AG04450 (cell line): ENCODE measurements at regions not wholly inside any gene's neighbourhood (a gene's known extent, or its start where the extent isn't known, plus 50 kb on each side); places are given as distances from the start of the nearest gene placed in this dataset.

Experiments used
- CTCF ChIA-PET: fragments of 300-600, 350-600 bp; formaldehyde crosslinking; extraction: SDS; loops from one replicate; lab custom pipeline; 2022; ENCODE audit warnings: antibody characterized with exemption, inconsistent platforms; lab: Charles Lee
- POLR2A ChIA-PET: fragments of 350-600 bp; formaldehyde crosslinking; extraction: SDS; loops from one replicate; lab custom pipeline; 2021; ENCODE audit warnings: antibody characterized with exemption, inconsistent platforms; lab: Yijun Ruan, JAX
- DNase-seq: peaks from one replicate; pipeline ENCODE4 v3.0.0-alpha.2; 2011; ENCODE audit warnings: low read depth, low spot score
- H3K27ac ChIP-seq: one replicate; pipeline ENCODE4 v1.5.1; 2012; ENCODE audit warnings: low read depth, low read length, control low read depth
- H3K27me3 ChIP-seq: one replicate; pipeline ENCODE4 v1.6.0; 2012; ENCODE audit warnings: low read length; ENCODE audit not compliant: control insufficient read depth, insufficient read depth
- H3K4me3 ChIP-seq: 2 replicates; pipeline ENCODE4 v1.5.1; 2011; ENCODE audit warnings: mild to moderate bottlenecking, low read depth, low read length, control low read depth
- H3K9me3 ChIP-seq: 2 replicates; pipeline ENCODE4 v1.5.1; 2012; ENCODE audit warnings: low read length; ENCODE audit not compliant: control insufficient read depth, insufficient read depth
- TF ChIP-seq, protein P1 (sequence below): IDR thresholded peaks from 2 replicates; pipeline ENCODE4 v1.5.1; 2011; ENCODE audit warnings: low read depth, low read length, control low read depth, inconsistent platforms

DNA sequence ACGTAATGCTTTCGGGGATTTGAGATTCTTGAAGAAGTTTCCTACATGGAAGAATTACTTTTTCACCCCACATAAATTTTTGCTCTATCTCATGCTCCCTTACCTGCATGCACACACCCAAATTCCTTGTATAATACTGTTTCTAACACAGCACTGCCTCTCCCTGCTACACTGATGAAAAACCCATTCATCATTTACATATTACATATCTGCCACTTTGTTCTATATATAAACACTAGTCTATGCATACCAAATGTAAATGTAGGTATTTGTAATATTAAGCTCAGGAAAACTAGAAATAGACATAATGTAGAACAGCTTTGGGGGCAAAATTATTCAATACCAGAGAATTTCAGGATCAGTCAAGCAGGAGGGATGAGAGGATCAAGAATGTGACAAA lies 182.6 kb upstream of the SEMA6D start:
- no peaks in the 10 kb centered on the region for H3K9me3 ChIP-seq
- no peaks in the 10 kb centered on the region for H3K27me3 ChIP-seq
- CTCF ChIA-PET: no interaction called here
- TF ChIP-seq, protein P1, sequence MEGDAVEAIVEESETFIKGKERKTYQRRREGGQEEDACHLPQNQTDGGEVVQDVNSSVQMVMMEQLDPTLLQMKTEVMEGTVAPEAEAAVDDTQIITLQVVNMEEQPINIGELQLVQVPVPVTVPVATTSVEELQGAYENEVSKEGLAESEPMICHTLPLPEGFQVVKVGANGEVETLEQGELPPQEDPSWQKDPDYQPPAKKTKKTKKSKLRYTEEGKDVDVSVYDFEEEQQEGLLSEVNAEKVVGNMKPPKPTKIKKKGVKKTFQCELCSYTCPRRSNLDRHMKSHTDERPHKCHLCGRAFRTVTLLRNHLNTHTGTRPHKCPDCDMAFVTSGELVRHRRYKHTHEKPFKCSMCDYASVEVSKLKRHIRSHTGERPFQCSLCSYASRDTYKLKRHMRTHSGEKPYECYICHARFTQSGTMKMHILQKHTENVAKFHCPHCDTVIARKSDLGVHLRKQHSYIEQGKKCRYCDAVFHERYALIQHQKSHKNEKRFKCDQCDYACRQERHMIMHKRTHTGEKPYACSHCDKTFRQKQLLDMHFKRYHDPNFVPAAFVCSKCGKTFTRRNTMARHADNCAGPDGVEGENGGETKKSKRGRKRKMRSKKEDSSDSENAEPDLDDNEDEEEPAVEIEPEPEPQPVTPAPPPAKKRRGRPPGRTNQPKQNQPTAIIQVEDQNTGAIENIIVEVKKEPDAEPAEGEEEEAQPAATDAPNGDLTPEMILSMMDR: no peak
- POLR2A ChIA-PET: no interaction called here
- no peak overlapping the region for H3K27ac ChIP-seq
- H3K4me3 ChIP-seq: no peak overlapping the region
- no peak for DNase-seq

DNA sequence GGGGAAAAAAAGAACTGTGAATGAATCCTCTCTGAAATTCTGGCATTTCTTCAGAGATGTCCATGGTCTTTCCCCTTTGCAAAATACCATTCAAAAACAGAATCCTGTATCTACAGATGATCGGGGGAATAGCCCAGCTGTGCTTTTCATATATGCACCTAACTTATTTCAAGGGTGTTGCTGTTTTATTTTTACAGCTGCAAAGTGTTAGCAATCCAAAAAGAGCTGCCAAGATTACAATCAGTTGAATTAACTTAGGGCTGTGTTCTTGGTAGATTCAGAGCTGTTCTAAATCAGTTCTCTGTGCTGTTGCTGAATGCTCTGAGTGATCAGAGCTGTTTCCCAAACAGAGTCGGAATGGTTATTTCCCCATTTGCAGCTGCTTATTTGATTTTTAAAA lies 175.7 kb upstream of the SEMA6D start:
- no peaks in the 10 kb centered on the region for H3K9me3 ChIP-seq
- no peak for DNase-seq
- no peak overlapping the region for H3K4me3 ChIP-seq
- no peak overlapping the region for H3K27ac ChIP-seq
- TF ChIP-seq, protein P1: no peak
- POLR2A ChIA-PET: no interaction called here
- CTCF ChIA-PET: interaction anchor here (0.6 kb wide), 1 partner anchor 12 kb away, joined by 6 read pairs; no protein-coding TSS in a partner anchor
- H3K27me3 ChIP-seq: no peaks in the 10 kb centered on the region

DNA sequence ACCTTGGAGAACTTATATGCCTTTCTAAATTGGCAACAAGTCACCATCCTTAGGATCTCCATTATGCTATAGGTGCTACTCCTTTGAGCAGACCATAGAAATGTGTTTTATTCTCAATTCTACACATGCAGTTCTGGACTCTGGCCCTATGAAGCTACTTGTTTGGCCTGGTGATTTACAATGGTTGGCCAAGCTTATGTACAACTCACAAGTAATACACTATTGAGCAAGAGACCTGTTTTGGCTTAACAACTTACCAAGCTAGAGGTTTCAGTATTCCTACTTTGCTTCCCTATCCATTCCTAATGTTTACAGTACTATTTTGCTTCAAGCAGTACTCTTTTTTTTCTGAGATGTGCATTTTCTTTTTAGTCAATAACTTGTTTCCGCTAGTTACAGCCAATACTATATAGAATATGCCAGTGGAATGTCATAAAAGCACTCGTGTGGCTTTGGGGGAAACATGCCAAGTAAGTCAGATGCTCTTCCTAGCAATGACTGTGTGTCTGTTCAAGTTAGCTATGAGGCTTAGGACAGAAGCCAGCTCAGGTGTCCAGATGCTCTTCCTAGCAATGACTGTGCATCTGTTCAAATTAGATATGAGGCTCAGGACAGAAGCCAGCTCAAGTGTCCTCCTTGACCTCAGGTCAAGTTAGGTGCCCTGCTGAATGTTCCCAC lies 174.9 kb upstream of the SEMA6D start:
- Histone ChIP-seq H3K27me3 (no peaks in the 10 kb centered on the region), H3K27ac (no peak overlapping the region), H3K9me3 (no peaks in the 10 kb centered on the region), H3K4me3 (no peak overlapping the region)
- ChIA-PET POLR2A (no interaction called here), CTCF (no interaction called here)
- no peak for DNase-seq
- TF ChIP-seq, protein P1: no peak

DNA sequence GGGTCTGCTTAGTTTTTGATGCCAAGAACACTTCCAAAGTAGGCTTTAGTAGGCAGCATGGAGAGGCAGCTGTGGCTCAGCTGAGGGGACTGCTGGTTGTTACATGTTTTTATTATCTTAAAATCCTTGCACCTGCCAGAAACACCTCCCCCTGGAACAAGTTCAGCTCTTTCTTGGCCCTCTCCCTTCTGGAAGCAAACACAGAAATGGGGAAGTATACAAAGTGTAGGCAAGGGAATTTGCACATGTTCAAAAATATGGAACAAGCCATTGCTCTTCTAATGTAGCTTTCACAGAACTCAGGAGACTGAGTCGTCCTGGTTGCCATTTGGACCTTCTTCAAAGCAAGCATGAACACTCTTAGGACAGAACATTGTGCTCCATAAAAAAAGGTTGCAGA lies 169.1 kb upstream of the SEMA6D start:
- Histone ChIP-seq H3K4me3 (no peak overlapping the region), H3K9me3 (no peaks in the 10 kb centered on the region), H3K27me3 (no peaks in the 10 kb centered on the region), H3K27ac (no peak overlapping the region)
- no peak for DNase-seq
- ChIA-PET CTCF (no interaction called here), POLR2A (no interaction called here)
- TF ChIP-seq, protein P1: no peak

DNA sequence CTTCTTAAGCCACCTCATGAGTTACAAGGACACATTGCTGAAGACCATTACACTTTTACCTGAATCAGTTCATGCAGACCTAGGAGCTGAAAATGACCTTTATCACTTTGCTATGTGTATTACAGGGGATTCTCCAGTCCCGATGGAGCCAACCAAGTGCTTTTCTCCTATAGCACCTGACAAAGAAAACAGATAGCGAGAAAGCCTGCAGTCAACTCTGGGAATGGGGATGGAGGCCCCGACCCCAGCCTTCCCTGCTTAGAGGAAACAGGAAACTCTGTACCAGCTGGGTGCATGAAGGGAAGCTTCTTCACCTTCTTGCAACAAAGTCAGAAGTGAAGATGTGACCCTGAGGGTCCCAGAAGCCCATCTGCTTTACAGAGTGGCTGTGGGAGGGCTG lies 168.3 kb upstream of the SEMA6D start:
- Histone ChIP-seq H3K27me3 (no peaks in the 10 kb centered on the region), H3K4me3 (no peak overlapping the region), H3K9me3 (no peaks in the 10 kb centered on the region), H3K27ac (no peak overlapping the region)
- DNase-seq: no peak
- POLR2A ChIA-PET: no interaction called here
- TF ChIP-seq, protein P1: no peak
- CTCF ChIA-PET: no interaction called here
